ENCODE measurements at regions not wholly inside any gene's neighbourhood (a gene's known extent, or its start where the extent isn't known, plus 50 kb on each side); places are given as distances from the start of the nearest gene placed in this dataset.

- DNase-seq (ENCODE audit: extremely low spot score in 2 of 2): no peak
- Histone ChIP-seq H3K4me1 (no peaks in the 10 kb centered on the region), H3K36me3 (no peaks in the 10 kb centered on the region), H3K9me3 (no peaks in the 10 kb centered on the region), H3K27ac (no peak overlapping the region), H3K27me3 (no peaks in the 10 kb centered on the region), H3K4me3 (no peak overlapping the region)
- intact Hi-C loops (cut with DNase I): no loop called here
- TF ChIP-seq CTCF (IDR thresholded peaks at IDR 0.05) (no peak), POLR2A (IDR thresholded peaks at IDR 0.05) (no peak), POLR2AphosphoS5 (IDR thresholded peaks at IDR 0.05; ENCODE audit: insufficient read depth in 1 of 2, low read depth in 1 of 2) (no peak)
These were observed 521.2 kb upstream of the DAB1 start for GRCh38 chr1:57945045-57945444.

GRCh38 chr1:57943365-57943764 lies 519.5 kb upstream of the DAB1 start:
- DNase-seq (ENCODE audit: extremely low spot score in 2 of 2): no peak
- no peak overlapping the region for H3K27ac ChIP-seq
- H3K36me3 ChIP-seq: no peaks in the 10 kb centered on the region
- intact Hi-C loops (cut with DNase I): no loop called here
- no peaks in the 10 kb centered on the region for H3K4me1 ChIP-seq
- H3K27me3 ChIP-seq: no peaks in the 10 kb centered on the region
- TF ChIP-seq POLR2A (IDR thresholded peaks at IDR 0.05) (no peak), CTCF (IDR thresholded peaks at IDR 0.05) (no peak), POLR2AphosphoS5 (IDR thresholded peaks at IDR 0.05; ENCODE audit: insufficient read depth in 1 of 2, low read depth in 1 of 2) (no peak)
- no peaks in the 10 kb centered on the region for H3K9me3 ChIP-seq
- H3K4me3 ChIP-seq: no peak overlapping the region

- no peak for DNase-seq (ENCODE audit: extremely low spot score in 2 of 2)
- Histone ChIP-seq H3K27me3 (no peaks in the 10 kb centered on the region), H3K36me3 (no peaks in the 10 kb centered on the region), H3K4me3 (no peak overlapping the region), H3K27ac (no peak overlapping the region), H3K4me1 (no peaks in the 10 kb centered on the region), H3K9me3 (no peaks in the 10 kb centered on the region)
- intact Hi-C loops (cut with DNase I): no loop called here
- TF ChIP-seq POLR2AphosphoS5 (IDR thresholded peaks at IDR 0.05; ENCODE audit: insufficient read depth in 1 of 2, low read depth in 1 of 2): no peak
- no peak for TF ChIP-seq CTCF (IDR thresholded peaks at IDR 0.05)
- no peak for TF ChIP-seq POLR2A (IDR thresholded peaks at IDR 0.05)
These were observed 510.9 kb upstream of the DAB1 start for GRCh38 chr1:57934745-57935144.

GRCh38 chr1:57927003-57927402 lies 503.1 kb upstream of the DAB1 start:
- no peak for TF ChIP-seq POLR2A (IDR thresholded peaks at IDR 0.05)
- TF ChIP-seq POLR2AphosphoS5 (IDR thresholded peaks at IDR 0.05; ENCODE audit: insufficient read depth in 1 of 2, low read depth in 1 of 2): no peak
- TF ChIP-seq CTCF (IDR thresholded peaks at IDR 0.05): no peak
- no peak overlapping the region for H3K4me3 ChIP-seq
- no peaks in the 10 kb centered on the region for H3K4me1 ChIP-seq
- H3K27me3 ChIP-seq: no peaks in the 10 kb centered on the region
- no peaks in the 10 kb centered on the region for H3K9me3 ChIP-seq
- no peak for DNase-seq (ENCODE audit: extremely low spot score in 2 of 2)
- H3K27ac ChIP-seq: no peak overlapping the region
- no peaks in the 10 kb centered on the region for H3K36me3 ChIP-seq
- intact Hi-C loops (cut with DNase I): no loop called here

DNA sequence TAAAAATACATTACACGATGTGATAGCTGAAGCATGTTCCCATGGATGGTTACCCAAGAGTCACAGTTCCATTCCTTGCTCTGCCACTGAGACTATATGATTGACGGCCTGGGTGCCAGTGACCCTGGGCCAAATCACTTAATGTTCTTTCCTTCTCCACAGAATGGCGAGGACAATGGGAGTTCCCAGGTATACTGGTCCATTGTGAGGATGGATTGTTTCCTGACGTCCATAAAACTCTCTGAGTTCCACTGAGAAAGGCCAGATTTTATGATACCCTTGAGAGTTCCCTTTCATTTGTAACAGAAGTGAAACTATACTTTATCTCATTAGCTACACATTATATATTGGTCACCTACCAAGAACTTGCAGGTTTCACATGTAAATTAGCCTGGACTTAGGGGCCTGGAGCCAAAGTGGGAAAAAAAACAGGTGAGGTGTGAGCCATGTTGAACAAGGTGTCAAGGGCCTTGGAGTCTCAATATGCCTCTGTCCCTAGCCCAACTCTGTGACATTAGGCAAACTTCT lies 502.2 kb upstream of the DAB1 start:
- Histone ChIP-seq H3K36me3 (no peaks in the 10 kb centered on the region), H3K27me3 (no peaks in the 10 kb centered on the region), H3K9me3 (no peaks in the 10 kb centered on the region), H3K27ac (no peak overlapping the region), H3K4me1 (no peaks in the 10 kb centered on the region), H3K4me3 (no peak overlapping the region)
- intact Hi-C loops (cut with DNase I): no loop called here
- TF ChIP-seq POLR2AphosphoS5 (IDR thresholded peaks at IDR 0.05; ENCODE audit: insufficient read depth in 1 of 2, low read depth in 1 of 2) (no peak), CTCF (IDR thresholded peaks at IDR 0.05) (no peak), POLR2A (IDR thresholded peaks at IDR 0.05) (no peak)
- DNase-seq (ENCODE audit: extremely low spot score in 2 of 2): no peak

Data from vagina (tissue), 2 donors.